Kasumi-1 (cell line): ENCODE measurements at regions not wholly inside any gene's neighbourhood (a gene's known extent, or its start where the extent isn't known, plus 50 kb on each side); places are given as distances from the start of the nearest gene placed in this dataset.
A peak's percentile ranks its signal among the peaks of the same experiment; 100 is the strongest.

Experiments
- DNase-seq, 2 experiments: peaks; one replicate each; lab custom pipeline; 2025; lab: John Stamatoyannopoulos, UW

- no peak for DNase-seq
Observed at GRCh38 chr18:29234751-29235150, 1057.8 kb upstream of the CDH2 start.

GRCh38 chr18:29226213-29226612, 1049.3 kb upstream of the CDH2 start:
- no peak for DNase-seq

- DNase-seq, result no peak
Observed at GRCh38 chr18:29225351-29225750, 1048.4 kb upstream of the CDH2 start.

GRCh38 chr18:29218091-29218490, 1041.2 kb upstream of the CDH2 start:
- no peak for DNase-seq

- DNase-seq, result no peak
Observed at GRCh38 chr18:29217124-29217915, 1040.4 kb upstream of the CDH2 start.

GRCh38 chr18:29198834-29199233, 1021.9 kb upstream of the CDH2 start:
- no peak for DNase-seq

- no peak for DNase-seq
Observed at GRCh38 chr18:29196307-29196706, 1019.4 kb upstream of the CDH2 start.

GRCh38 chr18:29191263-29191662, 1014.3 kb upstream of the CDH2 start:
- DNase-seq, result peak; percentile 35 to 55

GRCh38 chr18:29188760-29189159, 1011.8 kb upstream of the CDH2 start:
- DNase-seq, result no peak

- DNase-seq, result no peak
Observed at GRCh38 chr18:29185801-29186200, 1008.9 kb upstream of the CDH2 start.

GRCh38 chr18:29184654-29185053, 1007.7 kb upstream of the CDH2 start:
- no peak for DNase-seq

GRCh38 chr18:29181151-29181901, 1004.4 kb upstream of the CDH2 start:
- no peak for DNase-seq

GRCh38 chr18:29176681-29177080, 999.8 kb upstream of the CDH2 start:
- no peak for DNase-seq

GRCh38 chr18:29174891-29175290, 998.0 kb upstream of the CDH2 start:
- DNase-seq, result no peak

GRCh38 chr18:29172756-29173067, 995.8 kb upstream of the CDH2 start:
- DNase-seq, result no peak

GRCh38 chr18:29171892-29172755, 995.2 kb upstream of the CDH2 start:
- no peak for DNase-seq

GRCh38 chr18:29169599-29169998, 992.7 kb upstream of the CDH2 start:
- no peak for DNase-seq

GRCh38 chr18:29164993-29165599, 988.2 kb upstream of the CDH2 start:
- no peak for DNase-seq

- DNase-seq, result no peak
Observed at GRCh38 chr18:29164020-29164706, 987.2 kb upstream of the CDH2 start.

- no peak for DNase-seq
Observed at GRCh38 chr18:29163596-29163995, 986.7 kb upstream of the CDH2 start.

GRCh38 chr18:29161429-29161828, 984.5 kb upstream of the CDH2 start:
- no peak for DNase-seq

GRCh38 chr18:29160170-29160569, 983.2 kb upstream of the CDH2 start:
- no peak for DNase-seq
